ENCODE measurements at regions not wholly inside any gene's neighbourhood (a gene's known extent, or its start where the extent isn't known, plus 50 kb on each side); places are given as distances from the start of the nearest gene placed in this dataset.

DNA sequence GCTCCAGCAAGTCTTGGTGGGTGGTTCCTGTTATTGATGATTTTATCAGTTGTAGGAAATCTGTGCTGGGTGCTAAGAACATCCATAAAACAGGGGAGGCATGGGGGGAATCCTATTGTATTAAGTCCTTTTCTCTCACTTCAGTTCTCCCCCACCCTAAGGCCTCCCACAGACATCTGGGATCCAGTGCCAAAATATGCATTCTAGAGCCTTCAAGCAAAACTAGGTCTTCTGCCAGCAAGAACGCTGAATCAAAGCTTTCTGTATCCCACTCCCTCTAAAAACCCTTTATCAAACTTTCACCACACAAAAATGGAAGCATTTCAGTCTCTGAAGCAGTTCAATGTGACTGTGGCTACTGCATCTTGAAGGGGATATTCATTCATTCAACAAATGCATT lies 281.9 kb downstream of the GAS1 start:
- TF ChIP-seq, protein P1, sequence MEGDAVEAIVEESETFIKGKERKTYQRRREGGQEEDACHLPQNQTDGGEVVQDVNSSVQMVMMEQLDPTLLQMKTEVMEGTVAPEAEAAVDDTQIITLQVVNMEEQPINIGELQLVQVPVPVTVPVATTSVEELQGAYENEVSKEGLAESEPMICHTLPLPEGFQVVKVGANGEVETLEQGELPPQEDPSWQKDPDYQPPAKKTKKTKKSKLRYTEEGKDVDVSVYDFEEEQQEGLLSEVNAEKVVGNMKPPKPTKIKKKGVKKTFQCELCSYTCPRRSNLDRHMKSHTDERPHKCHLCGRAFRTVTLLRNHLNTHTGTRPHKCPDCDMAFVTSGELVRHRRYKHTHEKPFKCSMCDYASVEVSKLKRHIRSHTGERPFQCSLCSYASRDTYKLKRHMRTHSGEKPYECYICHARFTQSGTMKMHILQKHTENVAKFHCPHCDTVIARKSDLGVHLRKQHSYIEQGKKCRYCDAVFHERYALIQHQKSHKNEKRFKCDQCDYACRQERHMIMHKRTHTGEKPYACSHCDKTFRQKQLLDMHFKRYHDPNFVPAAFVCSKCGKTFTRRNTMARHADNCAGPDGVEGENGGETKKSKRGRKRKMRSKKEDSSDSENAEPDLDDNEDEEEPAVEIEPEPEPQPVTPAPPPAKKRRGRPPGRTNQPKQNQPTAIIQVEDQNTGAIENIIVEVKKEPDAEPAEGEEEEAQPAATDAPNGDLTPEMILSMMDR (CRISPR knock-in tag; IDR thresholded peaks at IDR 0.05), result no peak
- TF ChIP-seq FOXM1 (CRISPR knock-in tag; IDR thresholded peaks at IDR 0.05), result no peak
- TF ChIP-seq MEIS1 (CRISPR knock-in tag; IDR thresholded peaks at IDR 0.05; ENCODE audit: borderline replicate concordance), result no peak

Data from HepG2 (cell line).